ENCODE measurements at regions not wholly inside any gene's neighbourhood (a gene's known extent, or its start where the extent isn't known, plus 50 kb on each side); places are given as distances from the start of the nearest gene placed in this dataset.

DNA sequence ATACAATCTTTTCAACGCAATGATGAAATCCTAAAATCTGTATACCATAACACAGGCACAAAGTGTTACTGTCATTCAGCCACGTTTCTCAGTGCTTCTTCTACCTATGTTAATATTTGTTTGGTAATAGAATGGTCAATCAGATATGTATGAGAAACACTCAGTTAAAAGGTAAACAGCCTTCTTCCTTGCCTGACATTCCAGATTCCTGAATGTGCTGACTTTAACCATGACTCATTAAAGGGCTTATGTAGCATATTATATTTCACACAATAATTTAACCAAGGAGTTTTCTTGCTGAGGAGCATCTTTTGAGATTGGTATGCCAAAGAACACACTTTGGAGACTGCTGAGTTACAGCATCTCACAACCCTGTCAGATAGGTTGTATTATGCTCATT lies 187.6 kb downstream of the CETN3 start:
- ChIA-PET POLR2A (ENCODE audit: partially characterized antibody) (no interaction called here), CTCF (ENCODE audit: partially characterized antibody) (no interaction called here)
- Histone ChIP-seq H3K36me3 (ENCODE audit: control insufficient read depth in 2 of 4, insufficient read depth in 4 of 4, low read length in 3 of 4) (no peaks in the 10 kb centered on the region), H2BK20ac (ENCODE audit: low read length) (no peak overlapping the region), H4K8ac (ENCODE audit: extremely low read depth, insufficient read depth, low read length) (no peak overlapping the region), H3K79me1 (ENCODE audit: low read depth, low read length) (no peaks in the 10 kb centered on the region), H3K4me3 (ENCODE audit: extremely low read depth in 1 of 4, insufficient read depth in 2 of 4, low read depth in 3 of 4, low read length in 4 of 4) (no peak overlapping the region), H3K14ac (ENCODE audit: insufficient read length) (no peak overlapping the region), H3K23ac (ENCODE audit: insufficient read length) (no peak overlapping the region), H3K9me3 (ENCODE audit: insufficient read depth in 2 of 2, low read depth in 1 of 2, low read length in 1 of 2) (no peaks in the 10 kb centered on the region), H2BK120ac (replicated peaks; ENCODE audit: low read depth, low read length) (no peak overlapping the region), H2BK5ac (ENCODE audit: low read depth, low read length) (no peak overlapping the region), H3K4me2 (ENCODE audit: insufficient read depth in 1 of 2, low read depth in 2 of 2, low read length in 2 of 2) (no peak overlapping the region), H3K9ac (replicated peaks in 1 of 4; ENCODE audit: extremely low read depth in 1 of 4, low read depth in 3 of 4, low read length in 3 of 4) (no peak overlapping the region), H3K4me1 (replicated peaks in 1 of 4; ENCODE audit: control insufficient read depth in 3 of 4, insufficient read depth in 4 of 4, low read length in 3 of 4) (no peaks in the 10 kb centered on the region), H4K20me1 (replicated peaks in 1 of 2; ENCODE audit: control insufficient read depth in 1 of 2, insufficient read depth in 2 of 2, low read length in 2 of 2) (no peaks in the 10 kb centered on the region), H3K56ac (replicated peaks; ENCODE audit: insufficient read length, low read depth, low read length) (no peak overlapping the region), H2BK12ac (ENCODE audit: low read depth, low read length) (no peak overlapping the region), H3K79me2 (ENCODE audit: control insufficient read depth in 1 of 2, insufficient read depth in 2 of 2, low read length in 2 of 2) (no peaks in the 10 kb centered on the region), H3K27ac (ENCODE audit: low read depth, low read length) (no peak overlapping the region), H2AK5ac (ENCODE audit: low read depth, low read length) (no peak overlapping the region), H3K27me3 (replicated peaks in 1 of 4; ENCODE audit: control insufficient read depth in 3 of 4, extremely low read depth in 1 of 4, insufficient read depth in 3 of 4, low read length in 3 of 4) (no peaks in the 10 kb centered on the region), H3K18ac (ENCODE audit: extremely low read depth, low read length) (no peak overlapping the region), H4K91ac (replicated peaks; ENCODE audit: insufficient read length, low read length) (no peak overlapping the region), H3K4ac (replicated peaks; ENCODE audit: insufficient read length, low read depth, low read length) (no peak overlapping the region), H3K23me2 (ENCODE audit: low read depth, low read length) (no peaks in the 10 kb centered on the region), H4K5ac (ENCODE audit: insufficient read length, low read depth, low read length) (no peak overlapping the region), H2AFZ (ENCODE audit: low read length) (no peak overlapping the region), H2BK15ac (ENCODE audit: low read length) (no peak overlapping the region)
- FAIRE-seq = no peak
- no peak for TF ChIP-seq EGR1 (IDR thresholded peaks at IDR 0.05; ENCODE audit: borderline replicate concordance, low read depth, low read length)
- no peak for TF ChIP-seq SP4 (IDR thresholded peaks at IDR 0.05; ENCODE audit: low read length)
- TF ChIP-seq GTF2F1 (IDR thresholded peaks at IDR 0.05; ENCODE audit: borderline replicate concordance, low read depth, low read length) = no peak
- TF ChIP-seq CEBPB (IDR thresholded peaks at IDR 0.05; ENCODE audit: low read depth, low read length) = no peak
- TF ChIP-seq, protein P1, sequence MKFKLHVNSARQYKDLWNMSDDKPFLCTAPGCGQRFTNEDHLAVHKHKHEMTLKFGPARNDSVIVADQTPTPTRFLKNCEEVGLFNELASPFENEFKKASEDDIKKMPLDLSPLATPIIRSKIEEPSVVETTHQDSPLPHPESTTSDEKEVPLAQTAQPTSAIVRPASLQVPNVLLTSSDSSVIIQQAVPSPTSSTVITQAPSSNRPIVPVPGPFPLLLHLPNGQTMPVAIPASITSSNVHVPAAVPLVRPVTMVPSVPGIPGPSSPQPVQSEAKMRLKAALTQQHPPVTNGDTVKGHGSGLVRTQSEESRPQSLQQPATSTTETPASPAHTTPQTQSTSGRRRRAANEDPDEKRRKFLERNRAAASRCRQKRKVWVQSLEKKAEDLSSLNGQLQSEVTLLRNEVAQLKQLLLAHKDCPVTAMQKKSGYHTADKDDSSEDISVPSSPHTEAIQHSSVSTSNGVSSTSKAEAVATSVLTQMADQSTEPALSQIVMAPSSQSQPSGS (IDR thresholded peaks at IDR 0.05; ENCODE audit: low read length) = no peak
- TF ChIP-seq, protein P2, sequence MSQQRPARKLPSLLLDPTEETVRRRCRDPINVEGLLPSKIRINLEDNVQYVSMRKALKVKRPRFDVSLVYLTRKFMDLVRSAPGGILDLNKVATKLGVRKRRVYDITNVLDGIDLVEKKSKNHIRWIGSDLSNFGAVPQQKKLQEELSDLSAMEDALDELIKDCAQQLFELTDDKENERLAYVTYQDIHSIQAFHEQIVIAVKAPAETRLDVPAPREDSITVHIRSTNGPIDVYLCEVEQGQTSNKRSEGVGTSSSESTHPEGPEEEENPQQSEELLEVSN (IDR thresholded peaks at IDR 0.05) = no peak
- TF ChIP-seq TAF7 (optimal IDR thresholded peaks at IDR 0.05; ENCODE audit: borderline replicate concordance, low read depth, low read length) = no peak
- no peak for TF ChIP-seq GABPA (IDR thresholded peaks at IDR 0.05; ENCODE audit: borderline replicate concordance, insufficient read depth, low read length)
- TF ChIP-seq ZNF274 (IDR thresholded peaks at IDR 0.05; ENCODE audit: borderline replicate concordance, extremely low read depth, low read length) = no peak
- no peak for TF ChIP-seq PHF8 (conservative IDR thresholded peaks at IDR 0.05; ENCODE audit: low read depth, low read length)
- TF ChIP-seq KDM4A (IDR thresholded peaks at IDR 0.05; ENCODE audit: low read depth, low read length, severe bottlenecking) = no peak
- WGBS, 2 experiments (ENCODE audit: extremely low coverage in 1 of 2, insufficient coverage in 1 of 2, insufficient read length in 1 of 2, insufficient replicate concordance in 2 of 2, low coverage in 1 of 2, low lambda C conversion rate in 2 of 2, missing lambda C conversion rate in 1 of 2) = 75% methylated on average over 2 of the region's 2 CpGs; no CpG with 5 or more reads in 1 of the 2 experiments
- DNase-seq (ENCODE audit: low read depth in 1 of 2, low spot score in 2 of 2) = no peak
